Fibroblast of the aortic adventitia (primary cell): ENCODE measurements at regions not wholly inside any gene's neighbourhood (a gene's known extent, or its start where the extent isn't known, plus 50 kb on each side); places are given as distances from the start of the nearest gene placed in this dataset.

ENCODE experiments used
- DNase-seq: peaks from one replicate; pipeline ENCODE4 v3.0.0-alpha.2; 2010; ENCODE audit warnings: low read depth
- H3K4me3 ChIP-seq: 2 replicates; pipeline ENCODE4 v1.5.1; 2011; ENCODE audit warnings: low read depth, mild to moderate bottlenecking, control low read depth, low read length, moderate library complexity
- TF ChIP-seq, protein P1 (sequence below): IDR thresholded peaks from 2 replicates; pipeline ENCODE4 v1.5.1; 2011; ENCODE audit warnings: mild to moderate bottlenecking, low read length, control low read depth, inconsistent platforms; ENCODE audit not compliant: insufficient read depth

DNA sequence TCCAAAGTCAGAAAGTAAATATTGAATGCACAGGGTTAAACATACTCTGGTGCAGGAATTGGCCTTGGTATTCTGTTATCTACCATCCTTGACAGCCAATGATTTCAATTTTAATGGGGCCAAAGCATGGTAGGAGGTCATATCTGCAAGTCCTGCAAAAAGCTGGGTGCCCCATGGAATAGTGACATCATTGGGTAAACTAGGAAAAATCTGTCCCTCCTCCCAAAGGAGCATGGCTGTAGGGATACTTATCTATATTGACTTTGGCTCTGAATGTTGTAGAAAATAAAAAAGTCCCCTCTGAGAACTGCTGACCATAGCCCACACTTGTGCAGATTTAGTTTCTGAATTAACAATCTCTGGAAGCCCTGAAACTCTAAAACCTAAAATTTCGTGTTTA, 403.2 kb upstream of the SEL1L start:
- DNase-seq: no peak
- TF ChIP-seq, protein P1, sequence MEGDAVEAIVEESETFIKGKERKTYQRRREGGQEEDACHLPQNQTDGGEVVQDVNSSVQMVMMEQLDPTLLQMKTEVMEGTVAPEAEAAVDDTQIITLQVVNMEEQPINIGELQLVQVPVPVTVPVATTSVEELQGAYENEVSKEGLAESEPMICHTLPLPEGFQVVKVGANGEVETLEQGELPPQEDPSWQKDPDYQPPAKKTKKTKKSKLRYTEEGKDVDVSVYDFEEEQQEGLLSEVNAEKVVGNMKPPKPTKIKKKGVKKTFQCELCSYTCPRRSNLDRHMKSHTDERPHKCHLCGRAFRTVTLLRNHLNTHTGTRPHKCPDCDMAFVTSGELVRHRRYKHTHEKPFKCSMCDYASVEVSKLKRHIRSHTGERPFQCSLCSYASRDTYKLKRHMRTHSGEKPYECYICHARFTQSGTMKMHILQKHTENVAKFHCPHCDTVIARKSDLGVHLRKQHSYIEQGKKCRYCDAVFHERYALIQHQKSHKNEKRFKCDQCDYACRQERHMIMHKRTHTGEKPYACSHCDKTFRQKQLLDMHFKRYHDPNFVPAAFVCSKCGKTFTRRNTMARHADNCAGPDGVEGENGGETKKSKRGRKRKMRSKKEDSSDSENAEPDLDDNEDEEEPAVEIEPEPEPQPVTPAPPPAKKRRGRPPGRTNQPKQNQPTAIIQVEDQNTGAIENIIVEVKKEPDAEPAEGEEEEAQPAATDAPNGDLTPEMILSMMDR: no peak
- no peak overlapping the region for H3K4me3 ChIP-seq

DNA sequence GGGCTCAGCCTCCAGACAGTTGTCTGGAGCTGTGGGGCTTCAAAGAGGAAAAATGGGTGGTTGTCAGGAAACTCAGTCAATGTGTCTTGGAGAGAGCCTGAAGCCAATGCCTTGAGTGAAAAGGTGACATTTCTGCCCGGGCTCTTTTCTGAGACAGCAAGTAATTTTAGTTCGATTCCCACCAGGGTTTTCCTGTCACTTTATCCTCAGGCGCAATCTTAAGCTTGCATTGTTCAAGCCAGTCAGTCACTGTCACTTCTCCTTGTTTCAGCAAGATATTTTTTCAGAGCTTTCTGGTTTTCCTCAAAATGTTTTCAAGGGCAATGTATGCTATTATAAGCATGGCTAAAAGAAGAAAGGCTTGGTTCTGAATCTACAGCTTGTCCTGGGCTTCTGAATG, 404.7 kb upstream of the SEL1L start:
- no peak overlapping the region for H3K4me3 ChIP-seq
- TF ChIP-seq, protein P1: no peak
- DNase-seq: no peak

DNA sequence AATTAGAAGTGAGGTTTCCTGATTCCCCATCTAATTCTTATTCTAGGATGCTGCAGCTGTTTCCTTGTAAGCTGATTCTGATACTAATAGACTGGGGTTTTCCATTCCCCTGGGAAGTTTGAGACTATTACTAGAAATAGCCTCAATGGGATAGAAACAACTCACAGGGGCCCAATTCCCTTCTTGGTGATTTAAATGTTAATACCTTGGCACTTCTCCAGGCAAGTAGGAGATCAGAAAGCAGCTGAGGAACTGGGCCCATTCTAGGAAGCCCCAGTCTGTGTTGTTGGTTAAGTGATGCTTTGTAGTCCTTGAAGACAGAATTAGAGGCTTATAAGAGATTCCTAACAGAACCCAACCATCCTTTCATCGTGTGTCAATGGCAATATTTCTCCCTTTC, 407.0 kb upstream of the SEL1L start:
- H3K4me3 ChIP-seq: no peak overlapping the region
- DNase-seq: no peak
- TF ChIP-seq, protein P1: no peak

DNA sequence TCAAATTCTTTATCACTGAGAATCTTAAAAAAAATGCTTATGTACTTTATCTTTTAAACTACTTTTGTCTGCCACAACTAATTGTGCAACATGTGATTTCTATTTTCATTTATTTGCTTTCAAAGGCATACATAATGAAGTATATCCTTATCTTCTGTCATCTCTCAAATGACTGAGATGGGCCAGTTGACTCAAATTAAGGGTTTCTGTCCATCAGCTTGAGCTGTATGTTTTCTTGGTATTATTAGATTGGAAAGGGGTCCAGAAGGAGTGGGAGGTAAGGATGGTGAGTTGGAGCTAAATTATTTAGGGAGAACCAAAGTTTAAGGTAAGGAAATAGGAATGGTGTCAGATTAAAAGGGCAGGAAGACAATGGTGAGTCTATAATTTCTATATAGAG, 408.4 kb upstream of the SEL1L start:
- TF ChIP-seq, protein P1: no peak
- DNase-seq: no peak
- no peak overlapping the region for H3K4me3 ChIP-seq

DNA sequence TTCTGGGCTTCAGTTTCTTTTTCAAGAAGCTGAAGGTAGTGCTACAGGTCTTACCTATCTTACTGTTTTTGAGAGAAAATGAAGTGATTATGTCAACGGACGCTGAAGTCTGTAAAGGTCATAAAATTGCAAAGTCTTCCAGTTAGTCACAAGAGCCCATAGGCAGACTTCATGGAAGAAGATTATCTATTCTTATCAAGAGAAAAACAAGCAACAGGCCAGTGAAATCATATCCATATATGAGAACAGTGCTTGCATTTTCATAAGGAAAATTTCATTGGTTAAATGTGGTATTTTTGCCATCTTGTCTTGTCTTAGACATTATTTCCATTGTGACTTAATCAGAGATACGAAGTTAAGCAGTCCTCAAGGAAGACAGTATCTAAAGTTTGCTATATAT, 412.7 kb upstream of the SEL1L start:
- TF ChIP-seq, protein P1: no peak
- no peak overlapping the region for H3K4me3 ChIP-seq
- DNase-seq: no peak

DNA sequence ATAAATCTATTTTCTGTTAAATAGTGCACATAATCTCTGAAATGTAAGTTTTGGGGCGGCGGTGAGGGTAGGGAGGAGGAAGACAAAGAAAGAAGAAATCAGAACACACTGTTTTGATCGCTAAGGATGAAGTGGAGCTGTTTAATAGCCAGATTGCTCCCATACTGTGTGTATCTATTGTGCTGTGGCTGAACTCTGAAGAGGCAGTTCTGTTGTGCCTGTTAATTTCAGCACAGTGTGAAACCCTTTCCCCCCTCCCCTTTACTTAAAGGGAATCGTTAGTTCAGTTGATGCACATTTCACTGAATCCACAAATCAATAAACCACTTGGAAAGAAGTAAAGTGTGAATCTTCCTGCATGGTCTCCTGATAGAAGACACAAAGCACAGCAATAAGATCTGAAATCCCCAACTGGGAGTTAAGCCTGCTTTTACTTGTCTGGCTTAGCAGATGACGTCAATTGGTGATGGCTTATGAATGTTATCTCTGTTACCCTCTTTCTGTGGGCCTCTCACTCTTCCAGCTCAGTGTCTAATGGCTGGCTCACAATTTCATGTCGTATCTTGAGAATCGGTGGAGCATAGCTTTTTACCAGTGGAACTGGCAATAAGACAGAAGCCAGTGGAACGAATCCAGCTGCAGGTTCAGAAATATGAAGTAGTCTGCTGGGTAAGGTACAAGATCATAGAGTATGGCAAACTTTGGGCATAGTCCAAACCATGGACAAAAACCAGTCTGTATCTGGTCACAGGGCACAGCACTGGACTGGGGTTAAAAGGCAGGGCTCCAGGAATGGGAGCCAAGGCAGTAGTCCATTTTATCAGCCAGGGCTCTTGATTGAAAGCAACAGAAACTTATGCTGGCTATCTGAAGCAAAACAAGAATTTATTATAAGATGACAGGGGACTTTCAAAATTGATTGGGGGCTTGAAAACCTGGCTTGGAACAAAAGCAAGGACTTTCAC, 413.5 kb upstream of the SEL1L start:
- TF ChIP-seq, protein P1: no peak
- no peak overlapping the region for H3K4me3 ChIP-seq
- DNase-seq: no peak
